ENCODE measurements at regions not wholly inside any gene's neighbourhood (a gene's known extent, or its start where the extent isn't known, plus 50 kb on each side); places are given as distances from the start of the nearest gene placed in this dataset.

GRCh38 chr5:96259151-96259772 lies 173.8 kb downstream of the PCSK1 start:
- ChIA-PET CTCF (no interaction called here), POLR2A (ENCODE audit: low non-redundant PET) (no interaction called here)
- Histone ChIP-seq H3K36me3 (ENCODE audit: insufficient read depth, low read length, poor library complexity, severe bottlenecking) (no peaks in the 10 kb centered on the region), H3K27ac (ENCODE audit: low read depth, low read length, poor library complexity, severe bottlenecking) (no peak overlapping the region), H3K27me3 (replicated peaks; ENCODE audit: insufficient read depth, low read depth, low read length, poor library complexity) (no peaks in the 10 kb centered on the region), H3K4me1 (ENCODE audit: insufficient read depth, low read length, poor library complexity, severe bottlenecking) (peaks cover 15% of the 10 kb centered on the region), H3K9me3 (ENCODE audit: low read depth, low read length, poor library complexity, severe bottlenecking) (no peaks in the 10 kb centered on the region), H3K4me3 (ENCODE audit: low read depth, low read length, poor library complexity, severe bottlenecking) (no peak overlapping the region)
- TF ChIP-seq EZH2 (IDR thresholded peaks at IDR 0.05; ENCODE audit: borderline replicate concordance, low read depth, low read length, poor library complexity, severe bottlenecking) (no peak), CTCF (conservative IDR thresholded peaks at IDR 0.05; ENCODE audit: low read depth, low read length) (no peak)
- intact Hi-C loops (cut with micrococcal nuclease; ENCODE audit: unreplicated experiment): no loop called here
- no TSS peak for BruUV-seq (replicated peaks)
- DNase-seq (ENCODE audit: low spot score): peak; percentile 9

DNA sequence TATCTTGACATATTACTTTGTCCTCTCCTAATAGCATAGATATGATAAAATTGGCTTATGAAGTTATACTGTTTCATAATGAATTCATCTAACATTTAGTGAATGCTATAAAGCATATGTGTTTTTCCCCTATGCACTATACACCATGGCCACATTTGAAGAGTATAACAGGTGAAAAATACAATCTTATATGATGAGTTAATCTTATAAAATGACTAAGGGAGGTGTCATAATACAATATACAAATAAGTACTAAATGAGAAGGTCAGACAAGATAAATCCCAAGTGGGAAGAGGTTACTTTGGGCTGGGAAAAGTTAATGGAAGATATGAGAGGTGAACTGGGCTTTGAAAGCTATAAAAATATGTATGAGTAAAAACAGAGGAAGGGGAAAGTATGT lies 174.4 kb downstream of the PCSK1 start:
- no TSS peak for BruUV-seq (replicated peaks)
- TF ChIP-seq EZH2 (IDR thresholded peaks at IDR 0.05; ENCODE audit: borderline replicate concordance, low read depth, low read length, poor library complexity, severe bottlenecking): no peak
- TF ChIP-seq CTCF (conservative IDR thresholded peaks at IDR 0.05; ENCODE audit: low read depth, low read length): no peak
- POLR2A ChIA-PET (ENCODE audit: low non-redundant PET): no interaction called here
- Histone ChIP-seq H3K4me1 (ENCODE audit: insufficient read depth, low read length, poor library complexity, severe bottlenecking) (peaks cover 15% of the 10 kb centered on the region), H3K36me3 (ENCODE audit: insufficient read depth, low read length, poor library complexity, severe bottlenecking) (no peaks in the 10 kb centered on the region), H3K9me3 (ENCODE audit: low read depth, low read length, poor library complexity, severe bottlenecking) (no peaks in the 10 kb centered on the region), H3K27me3 (replicated peaks; ENCODE audit: insufficient read depth, low read depth, low read length, poor library complexity) (no peaks in the 10 kb centered on the region), H3K4me3 (ENCODE audit: low read depth, low read length, poor library complexity, severe bottlenecking) (no peak overlapping the region), H3K27ac (ENCODE audit: low read depth, low read length, poor library complexity, severe bottlenecking) (no peak overlapping the region)
- DNase-seq (ENCODE audit: low spot score): no peak
- intact Hi-C loops (cut with micrococcal nuclease; ENCODE audit: unreplicated experiment): no loop called here
- CTCF ChIA-PET: no interaction called here

DNA sequence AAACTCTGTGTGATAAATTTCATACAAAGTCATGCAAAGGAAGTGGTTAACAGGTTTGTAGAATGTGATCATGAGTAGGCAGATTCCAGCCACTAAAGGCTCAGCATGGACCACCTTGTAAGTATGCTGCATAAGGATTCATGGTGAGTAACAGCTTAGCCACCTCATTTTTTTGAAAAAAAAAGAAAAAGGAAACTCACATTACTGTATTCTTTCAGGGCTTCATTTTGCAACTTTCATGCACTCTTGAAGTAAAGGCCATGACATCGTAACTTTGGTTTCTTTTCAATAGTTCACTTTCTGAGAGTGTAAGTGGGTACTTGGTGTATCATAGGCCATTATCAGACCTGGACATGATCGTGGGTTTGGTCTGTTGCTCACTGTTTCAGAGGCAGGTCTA lies 175.1 kb downstream of the PCSK1 start:
- no peak for TF ChIP-seq CTCF (conservative IDR thresholded peaks at IDR 0.05; ENCODE audit: low read depth, low read length)
- TF ChIP-seq EZH2 (IDR thresholded peaks at IDR 0.05; ENCODE audit: borderline replicate concordance, low read depth, low read length, poor library complexity, severe bottlenecking): no peak
- Histone ChIP-seq H3K9me3 (ENCODE audit: low read depth, low read length, poor library complexity, severe bottlenecking) (no peaks in the 10 kb centered on the region), H3K4me3 (ENCODE audit: low read depth, low read length, poor library complexity, severe bottlenecking) (no peak overlapping the region), H3K36me3 (ENCODE audit: insufficient read depth, low read length, poor library complexity, severe bottlenecking) (no peaks in the 10 kb centered on the region), H3K27me3 (replicated peaks; ENCODE audit: insufficient read depth, low read depth, low read length, poor library complexity) (no peaks in the 10 kb centered on the region), H3K27ac (ENCODE audit: low read depth, low read length, poor library complexity, severe bottlenecking) (no peak overlapping the region), H3K4me1 (ENCODE audit: insufficient read depth, low read length, poor library complexity, severe bottlenecking) (peaks cover 15% of the 10 kb centered on the region)
- CTCF ChIA-PET: no interaction called here
- intact Hi-C loops (cut with micrococcal nuclease; ENCODE audit: unreplicated experiment): no loop called here
- POLR2A ChIA-PET (ENCODE audit: low non-redundant PET): no interaction called here
- DNase-seq (ENCODE audit: low spot score): no peak
- no TSS peak for BruUV-seq (replicated peaks)
